Nephron (organoid): ENCODE measurements at regions not wholly inside any gene's neighbourhood (a gene's known extent, or its start where the extent isn't known, plus 50 kb on each side); places are given as distances from the start of the nearest gene placed in this dataset.
"Not testable (repeated sequence)": the region's sequence is repeated elsewhere in the genome, so short reads cannot be mapped to it uniquely, and the experiment has no call there.

Source experiments
- H3K27ac Mint-ChIP-seq, 3 experiments: 2 replicates each; pipeline ENCODE4 v1.8.0; 2020; ENCODE audit warnings: mixed read lengths in 3 of 3, mild to moderate bottlenecking in 2 of 3, moderate library complexity in 1 of 3
- H3K27me3 Mint-ChIP-seq: 2 replicates; pipeline ENCODE4 v1.8.0; 2021; ENCODE audit warnings: low read depth, mild to moderate bottlenecking, moderate library complexity, mixed read lengths
- H3K36me3 Mint-ChIP-seq: 2 replicates; pipeline ENCODE4 v1.8.0; 2020; ENCODE audit warnings: low read depth, mixed read lengths
- H3K4me1 Mint-ChIP-seq: 2 replicates; pipeline ENCODE4 v1.8.0; 2020; ENCODE audit warnings: mixed read lengths
- H3K4me3 Mint-ChIP-seq, 3 experiments: 2 replicates each; pipeline ENCODE4 v1.8.0; 2020; ENCODE audit warnings: mild to moderate bottlenecking in 3 of 3, mixed read lengths in 3 of 3, moderate library complexity in 2 of 3
- H3K9me3 Mint-ChIP-seq: 2 replicates; pipeline ENCODE4 v1.8.0; 2020; ENCODE audit warnings: mixed read lengths
- CTCF ChIP-seq, 3 experiments: fragments of 200-600 bp; sonication (generic); IDR thresholded peaks; one replicate each; pipeline ENCODE4 v1.5.0; 2021; ENCODE audit warnings: antibody characterized with exemption in 3 of 3; ENCODE audit not compliant: unreplicated experiment in 3 of 3

- TF ChIP-seq CTCF (IDR thresholded peaks at IDR 0.05; ENCODE audit: unreplicated experiment in 3 of 3): no peak
- H3K4me1 Mint-ChIP-seq: peaks cover 22% of the 10 kb centered on the region
- H3K9me3 Mint-ChIP-seq: no peaks in the 10 kb centered on the region
- peak overlapping the region in 1 of 3 experiments; percentile 26 for H3K4me3 Mint-ChIP-seq
- H3K27ac Mint-ChIP-seq: peak overlapping the region; percentile 31 to 75 (median 36)
- peaks cover 8% of the 10 kb centered on the region for H3K27me3 Mint-ChIP-seq
- no peaks in the 10 kb centered on the region for H3K36me3 Mint-ChIP-seq
These were observed 177.0 kb downstream of the C12orf75 start for GRCh38 chr12:105507311-105508038.

GRCh38 chr12:105508096-105508495, 177.6 kb downstream of the C12orf75 start:
- TF ChIP-seq CTCF (IDR thresholded peaks at IDR 0.05; ENCODE audit: unreplicated experiment in 3 of 3): no peak
- H3K4me3 Mint-ChIP-seq: no peak overlapping the region
- H3K9me3 Mint-ChIP-seq: no peaks in the 10 kb centered on the region
- H3K27me3 Mint-ChIP-seq: peaks cover 4% of the 10 kb centered on the region
- no peaks in the 10 kb centered on the region for H3K36me3 Mint-ChIP-seq
- H3K4me1 Mint-ChIP-seq: peaks cover 20% of the 10 kb centered on the region
- peak overlapping the region; percentile 31 to 75 (median 36) for H3K27ac Mint-ChIP-seq

GRCh38 chr12:105510526-105510925, 180.0 kb downstream of the C12orf75 start:
- peaks cover 2% of the 10 kb centered on the region for H3K9me3 Mint-ChIP-seq
- TF ChIP-seq CTCF (IDR thresholded peaks at IDR 0.05; ENCODE audit: unreplicated experiment in 3 of 3): no peak
- H3K27me3 Mint-ChIP-seq: no peaks in the 10 kb centered on the region
- no peak overlapping the region for H3K4me3 Mint-ChIP-seq
- peaks cover 20% of the 10 kb centered on the region for H3K4me1 Mint-ChIP-seq
- no peak overlapping the region for H3K27ac Mint-ChIP-seq
- H3K36me3 Mint-ChIP-seq: no peaks in the 10 kb centered on the region

GRCh38 chr12:105512861-105513260, 182.4 kb downstream of the C12orf75 start:
- H3K4me3 Mint-ChIP-seq, H3K36me3 Mint-ChIP-seq, H3K27ac Mint-ChIP-seq, H3K27me3 Mint-ChIP-seq, H3K9me3 Mint-ChIP-seq: not testable (repeated sequence)
- H3K4me1 Mint-ChIP-seq: peaks cover 14% of the 10 kb centered on the region

GRCh38 chr12:105522166-105522825, 191.8 kb downstream of the C12orf75 start:
- H3K27me3 Mint-ChIP-seq: peaks cover 5% of the 10 kb centered on the region
- peaks cover 16% of the 10 kb centered on the region for H3K9me3 Mint-ChIP-seq
- peaks cover 4% of the 10 kb centered on the region for H3K36me3 Mint-ChIP-seq
- peak overlapping the region in 2 of 3 experiments; percentile 36 to 61 for H3K27ac Mint-ChIP-seq
- no peak for TF ChIP-seq CTCF (IDR thresholded peaks at IDR 0.05; ENCODE audit: unreplicated experiment in 3 of 3)
- no peak overlapping the region for H3K4me3 Mint-ChIP-seq
- peaks cover 52% of the 10 kb centered on the region for H3K4me1 Mint-ChIP-seq

- TF ChIP-seq CTCF (IDR thresholded peaks at IDR 0.05; ENCODE audit: unreplicated experiment in 3 of 3): no peak
These were observed 192.9 kb downstream of the C12orf75 start for GRCh38 chr12:105523164-105524057.

More at GRCh38 chr12:105523164-105524057, 192.9 kb downstream of the C12orf75 start:
- Mint-ChIP-seq H3K4me1 (peaks cover 47% of the 10 kb centered on the region), H3K36me3 (peaks cover 4% of the 10 kb centered on the region), H3K4me3 (peak overlapping the region; percentile 32 to 59 (median 48)), H3K27me3 (peaks cover 5% of the 10 kb centered on the region), H3K9me3 (peaks cover 11% of the 10 kb centered on the region), H3K27ac (peak overlapping the region; percentile 52 to 79 (median 76))
